SK-N-SH treated with all-trans-retinoic acid at 6 μM for 48 hours (cell line): ENCODE measurements at regions not wholly inside any gene's neighbourhood (a gene's known extent, or its start where the extent isn't known, plus 50 kb on each side); places are given as distances from the start of the nearest gene placed in this dataset.

ENCODE experiments used
- ATAC-seq: fragments of 200-7000 bp; cut with Tn5 transposase; 3 replicates; pipeline ENCODE4 v1.9.1; 2020; ENCODE audit warnings: mild to moderate bottlenecking, moderate library complexity
- ARNTL ChIP-seq: fragments of 450-650 bp; formaldehyde crosslinking; IDR thresholded peaks from 2 replicates; pipeline ENCODE4 v1.5.0; 2020; ENCODE audit warnings: low read depth, mild to moderate bottlenecking, moderate library complexity, borderline replicate concordance
- BACH2 ChIP-seq: fragments of 250-450 bp; sonication (Bioruptor Pico); IDR thresholded peaks from 2 replicates; pipeline ENCODE4 v1.9.0; 2021; ENCODE audit warnings: mild to moderate bottlenecking, borderline replicate concordance
- CSDC2 ChIP-seq: fragments of 250-450 bp; sonication (Bioruptor Pico); IDR thresholded peaks from 2 replicates; pipeline ENCODE4 v1.5.0; 2020; ENCODE audit warnings: mild to moderate bottlenecking, moderate library complexity
- ESRRG ChIP-seq: fragments of 250-450 bp; sonication (Bioruptor Pico); IDR thresholded peaks from 2 replicates; pipeline ENCODE4 v1.6.1; 2021; ENCODE audit warnings: mild to moderate bottlenecking
- GLIS3 ChIP-seq: fragments of 250-450 bp; sonication (Bioruptor Pico); IDR thresholded peaks from 2 replicates; pipeline ENCODE4 v1.5.0; 2020; ENCODE audit warnings: mild to moderate bottlenecking, moderate library complexity
- ISL1 ChIP-seq: fragments of 250-450 bp; sonication (Bioruptor Pico); IDR thresholded peaks from 2 replicates; pipeline ENCODE4 v2.1.2; 2022; ENCODE audit warnings: mild to moderate bottlenecking, moderate library complexity
- PPARA ChIP-seq: fragments of 250-450 bp; sonication (Bioruptor Pico); IDR thresholded peaks from 2 replicates; pipeline ENCODE4 v1.5.0; 2020; ENCODE audit warnings: mild to moderate bottlenecking, borderline replicate concordance
- SNAI2 ChIP-seq: fragments of 250-450 bp; sonication (Bioruptor Pico); IDR thresholded peaks from 2 replicates; pipeline ENCODE4 v1.5.0; 2020; ENCODE audit warnings: mild to moderate bottlenecking, moderate library complexity
- TCF4 ChIP-seq: fragments of 250-450 bp; sonication (Bioruptor Pico); IDR thresholded peaks from 2 replicates; pipeline ENCODE4 v1.8.0; 2021; ENCODE audit warnings: mild to moderate bottlenecking, moderate library complexity, borderline replicate concordance
- ZC3H10 ChIP-seq: fragments of 250-450 bp; sonication (Bioruptor Pico); IDR thresholded peaks from 2 replicates; pipeline ENCODE4 v1.5.1; 2021; ENCODE audit warnings: mild to moderate bottlenecking, moderate library complexity
- ZFP3 ChIP-seq: fragments of 250-450 bp; sonication (Bioruptor Pico); IDR thresholded peaks from 2 replicates; pipeline ENCODE4 v1.5.0; 2020; ENCODE audit warnings: mild to moderate bottlenecking, moderate library complexity
- ZFP30 ChIP-seq: fragments of 450-650 bp; formaldehyde crosslinking; IDR thresholded peaks from 2 replicates; pipeline ENCODE4 v1.5.0; 2022; ENCODE audit warnings: mild to moderate bottlenecking, moderate library complexity
- ZNF565 ChIP-seq: fragments of 450-650 bp; formaldehyde crosslinking; conservative IDR thresholded peaks from 2 replicates; pipeline ENCODE4 v1.5.0; 2020; ENCODE audit warnings: low read depth, mild to moderate bottlenecking, moderate library complexity
- ZNF70 ChIP-seq: fragments of 450-650 bp; formaldehyde crosslinking; IDR thresholded peaks from 2 replicates; pipeline ENCODE4 v1.5.0; 2020; ENCODE audit warnings: mild to moderate bottlenecking, moderate library complexity
- ZNF8 ChIP-seq: fragments of 450-650 bp; formaldehyde crosslinking; IDR thresholded peaks from 2 replicates; pipeline ENCODE4 v1.5.0; 2020; ENCODE audit warnings: mild to moderate bottlenecking, moderate library complexity
- TF ChIP-seq, protein P1 (sequence below): fragments of 250-450 bp; sonication (Bioruptor Pico); IDR thresholded peaks from 2 replicates; pipeline ENCODE4 v1.5.1; 2020; ENCODE audit warnings: low read depth, mild to moderate bottlenecking, moderate library complexity
- TF ChIP-seq, protein P2 (sequence below): fragments of 250-450 bp; sonication (Bioruptor Pico); IDR thresholded peaks from 2 replicates; pipeline ENCODE4 v1.5.0; 2020; ENCODE audit warnings: mild to moderate bottlenecking, moderate library complexity
- TF ChIP-seq, protein P3 (sequence below): fragments of 250-450 bp; sonication (Bioruptor Pico); IDR thresholded peaks from 2 replicates; pipeline ENCODE4 v1.8.0; 2021; ENCODE audit warnings: low read depth, mild to moderate bottlenecking, moderate library complexity, borderline replicate concordance
- TF ChIP-seq, protein P4 (sequence below): fragments of 250-450 bp; sonication (Bioruptor Pico); IDR thresholded peaks from 2 replicates; pipeline ENCODE4 v1.5.1; 2021; ENCODE audit warnings: mild to moderate bottlenecking, moderate library complexity

DNA sequence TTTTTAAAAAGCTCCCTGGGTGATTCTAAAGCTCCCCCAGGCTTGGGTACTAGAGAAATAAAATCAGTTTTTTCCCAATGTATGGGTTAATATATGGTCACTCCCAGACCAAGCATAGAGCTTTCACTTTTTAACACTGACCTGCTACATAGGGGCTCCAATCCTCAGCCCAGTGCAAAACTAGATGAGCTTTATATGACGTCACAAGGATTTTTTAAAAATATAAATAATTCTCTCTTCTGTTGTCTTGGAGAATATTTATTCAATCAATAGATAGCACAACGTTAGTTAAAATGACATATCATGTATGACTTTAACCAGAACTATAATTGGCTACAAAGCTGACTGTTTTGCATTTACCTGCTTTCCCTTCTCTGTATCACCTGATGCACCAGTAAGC lies 137.9 kb upstream of the TMCC3 start:
- ATAC-seq, result no peak
- TF ChIP-seq PPARA, result no peak
- no peak for TF ChIP-seq GLIS3 (CRISPR knock-in tag)
- TF ChIP-seq TCF4 (CRISPR knock-in tag), result no peak
- TF ChIP-seq ZC3H10, result no peak
- TF ChIP-seq, protein P1, sequence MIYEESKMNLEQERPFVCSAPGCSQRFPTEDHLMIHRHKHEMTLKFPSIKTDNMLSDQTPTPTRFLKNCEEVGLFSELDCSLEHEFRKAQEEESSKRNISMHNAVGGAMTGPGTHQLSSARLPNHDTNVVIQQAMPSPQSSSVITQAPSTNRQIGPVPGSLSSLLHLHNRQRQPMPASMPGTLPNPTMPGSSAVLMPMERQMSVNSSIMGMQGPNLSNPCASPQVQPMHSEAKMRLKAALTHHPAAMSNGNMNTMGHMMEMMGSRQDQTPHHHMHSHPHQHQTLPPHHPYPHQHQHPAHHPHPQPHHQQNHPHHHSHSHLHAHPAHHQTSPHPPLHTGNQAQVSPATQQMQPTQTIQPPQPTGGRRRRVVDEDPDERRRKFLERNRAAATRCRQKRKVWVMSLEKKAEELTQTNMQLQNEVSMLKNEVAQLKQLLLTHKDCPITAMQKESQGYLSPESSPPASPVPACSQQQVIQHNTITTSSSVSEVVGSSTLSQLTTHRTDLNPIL (CRISPR knock-in tag), result no peak
- TF ChIP-seq, protein P2, sequence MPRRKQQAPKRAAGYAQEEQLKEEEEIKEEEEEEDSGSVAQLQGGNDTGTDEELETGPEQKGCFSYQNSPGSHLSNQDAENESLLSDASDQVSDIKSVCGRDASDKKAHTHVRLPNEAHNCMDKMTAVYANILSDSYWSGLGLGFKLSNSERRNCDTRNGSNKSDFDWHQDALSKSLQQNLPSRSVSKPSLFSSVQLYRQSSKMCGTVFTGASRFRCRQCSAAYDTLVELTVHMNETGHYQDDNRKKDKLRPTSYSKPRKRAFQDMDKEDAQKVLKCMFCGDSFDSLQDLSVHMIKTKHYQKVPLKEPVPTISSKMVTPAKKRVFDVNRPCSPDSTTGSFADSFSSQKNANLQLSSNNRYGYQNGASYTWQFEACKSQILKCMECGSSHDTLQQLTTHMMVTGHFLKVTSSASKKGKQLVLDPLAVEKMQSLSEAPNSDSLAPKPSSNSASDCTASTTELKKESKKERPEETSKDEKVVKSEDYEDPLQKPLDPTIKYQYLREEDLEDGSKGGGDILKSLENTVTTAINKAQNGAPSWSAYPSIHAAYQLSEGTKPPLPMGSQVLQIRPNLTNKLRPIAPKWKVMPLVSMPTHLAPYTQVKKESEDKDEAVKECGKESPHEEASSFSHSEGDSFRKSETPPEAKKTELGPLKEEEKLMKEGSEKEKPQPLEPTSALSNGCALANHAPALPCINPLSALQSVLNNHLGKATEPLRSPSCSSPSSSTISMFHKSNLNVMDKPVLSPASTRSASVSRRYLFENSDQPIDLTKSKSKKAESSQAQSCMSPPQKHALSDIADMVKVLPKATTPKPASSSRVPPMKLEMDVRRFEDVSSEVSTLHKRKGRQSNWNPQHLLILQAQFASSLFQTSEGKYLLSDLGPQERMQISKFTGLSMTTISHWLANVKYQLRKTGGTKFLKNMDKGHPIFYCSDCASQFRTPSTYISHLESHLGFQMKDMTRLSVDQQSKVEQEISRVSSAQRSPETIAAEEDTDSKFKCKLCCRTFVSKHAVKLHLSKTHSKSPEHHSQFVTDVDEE, result no peak
- TF ChIP-seq, protein P3, sequence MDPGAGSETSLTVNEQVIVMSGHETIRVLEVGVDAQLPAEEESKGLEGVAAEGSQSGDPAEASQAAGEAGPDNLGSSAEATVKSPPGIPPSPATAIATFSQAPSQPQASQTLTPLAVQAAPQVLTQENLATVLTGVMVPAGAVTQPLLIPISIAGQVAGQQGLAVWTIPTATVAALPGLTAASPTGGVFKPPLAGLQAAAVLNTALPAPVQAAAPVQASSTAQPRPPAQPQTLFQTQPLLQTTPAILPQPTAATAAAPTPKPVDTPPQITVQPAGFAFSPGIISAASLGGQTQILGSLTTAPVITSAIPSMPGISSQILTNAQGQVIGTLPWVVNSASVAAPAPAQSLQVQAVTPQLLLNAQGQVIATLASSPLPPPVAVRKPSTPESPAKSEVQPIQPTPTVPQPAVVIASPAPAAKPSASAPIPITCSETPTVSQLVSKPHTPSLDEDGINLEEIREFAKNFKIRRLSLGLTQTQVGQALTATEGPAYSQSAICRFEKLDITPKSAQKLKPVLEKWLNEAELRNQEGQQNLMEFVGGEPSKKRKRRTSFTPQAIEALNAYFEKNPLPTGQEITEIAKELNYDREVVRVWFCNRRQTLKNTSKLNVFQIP (CRISPR knock-in tag), result no peak
- TF ChIP-seq, protein P4, sequence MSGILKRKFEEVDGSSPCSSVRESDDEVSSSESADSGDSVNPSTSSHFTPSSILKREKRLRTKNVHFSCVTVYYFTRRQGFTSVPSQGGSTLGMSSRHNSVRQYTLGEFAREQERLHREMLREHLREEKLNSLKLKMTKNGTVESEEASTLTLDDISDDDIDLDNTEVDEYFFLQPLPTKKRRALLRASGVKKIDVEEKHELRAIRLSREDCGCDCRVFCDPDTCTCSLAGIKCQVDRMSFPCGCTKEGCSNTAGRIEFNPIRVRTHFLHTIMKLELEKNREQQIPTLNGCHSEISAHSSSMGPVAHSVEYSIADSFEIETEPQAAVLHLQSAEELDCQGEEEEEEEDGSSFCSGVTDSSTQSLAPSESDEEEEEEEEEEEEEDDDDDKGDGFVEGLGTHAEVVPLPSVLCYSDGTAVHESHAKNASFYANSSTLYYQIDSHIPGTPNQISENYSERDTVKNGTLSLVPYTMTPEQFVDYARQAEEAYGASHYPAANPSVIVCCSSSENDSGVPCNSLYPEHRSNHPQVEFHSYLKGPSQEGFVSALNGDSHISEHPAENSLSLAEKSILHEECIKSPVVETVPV (CRISPR knock-in tag), result no peak

DNA sequence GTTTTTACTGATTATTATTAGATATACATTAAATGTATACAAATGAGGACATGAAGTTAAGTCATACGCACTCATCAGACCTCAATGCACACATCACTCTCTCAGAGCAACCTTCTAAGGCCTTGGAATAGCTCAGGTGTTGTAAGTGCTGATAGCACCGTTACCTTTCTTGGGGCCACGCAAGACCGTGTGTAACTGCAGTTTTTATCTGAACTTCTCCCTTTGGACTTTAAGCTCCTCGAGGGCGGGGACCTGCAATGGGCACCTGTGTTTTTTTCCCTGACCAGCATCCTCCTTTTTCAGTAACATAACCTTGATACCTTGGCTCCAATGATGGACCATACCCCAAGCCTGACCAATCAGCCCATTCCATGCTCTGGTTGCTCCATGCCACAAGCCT lies 136.5 kb upstream of the TMCC3 start:
- TF ChIP-seq PPARA (no peak), ARNTL (no peak), ZNF565 (CRISPR knock-in tag) (no peak), SNAI2 (CRISPR knock-in tag) (no peak), ZFP30 (CRISPR knock-in tag) (no peak), CSDC2 (no peak), ZNF70 (CRISPR knock-in tag) (no peak), ISL1 (CRISPR knock-in tag) (no peak), ZNF8 (CRISPR knock-in tag) (no peak), BACH2 (CRISPR knock-in tag) (no peak), ESRRG (no peak), ZFP3 (CRISPR knock-in tag) (no peak), GLIS3 (CRISPR knock-in tag) (no peak), TCF4 (CRISPR knock-in tag) (no peak)
- TF ChIP-seq, protein P4 (CRISPR knock-in tag), result no peak
- TF ChIP-seq, protein P3 (CRISPR knock-in tag), result no peak
- TF ChIP-seq, protein P2, result no peak
- no peak for ATAC-seq
